GM23248 (cell line): ENCODE measurements at regions not wholly inside any gene's neighbourhood (a gene's known extent, or its start where the extent isn't known, plus 50 kb on each side); places are given as distances from the start of the nearest gene placed in this dataset.
A peak's percentile ranks its signal among the peaks of the same experiment; 100 is the strongest.

ENCODE experiments used
- DNase-seq: peaks from one replicate; pipeline ENCODE4 v3.0.0-alpha.2; 2015
- H2AFZ ChIP-seq: fragments of 200-600 bp; sonication (generic); 2 replicates; pipeline ENCODE4 v1.6.1; 2016; ENCODE audit warnings: antibody characterized with exemption
- H3F3A ChIP-seq: fragments of 200-600 bp; sonication (generic); 2 replicates; pipeline ENCODE4 v1.6.1; 2016; ENCODE audit warnings: mild to moderate bottlenecking, antibody characterized with exemption, mixed run types; ENCODE audit not compliant: insufficient read depth
- H3K27ac ChIP-seq: fragments of 200-600 bp; sonication (generic); 2 replicates; pipeline ENCODE4 v1.5.1; 2016; ENCODE audit warnings: mild to moderate bottlenecking
- H3K27me3 ChIP-seq: fragments of 200-600 bp; sonication (generic); replicated peaks from 2 replicates; pipeline ENCODE4 v1.6.1; 2016; ENCODE audit warnings: mild to moderate bottlenecking; ENCODE audit not compliant: insufficient read depth
- H3K36me3 ChIP-seq: fragments of 200-600 bp; sonication (generic); 2 replicates; pipeline ENCODE4 v1.6.1; 2016; ENCODE audit warnings: low read depth, mild to moderate bottlenecking
- H3K4me1 ChIP-seq: fragments of 200-600 bp; sonication (generic); 2 replicates; pipeline ENCODE4 v1.6.1; 2016; ENCODE audit warnings: mild to moderate bottlenecking; ENCODE audit not compliant: insufficient read depth
- H3K4me2 ChIP-seq: fragments of 200-600 bp; sonication (generic); one replicate; pipeline ENCODE4 v1.6.1; 2016; ENCODE audit warnings: mild to moderate bottlenecking; ENCODE audit not compliant: unreplicated experiment
- H3K4me3 ChIP-seq: fragments of 200-600 bp; sonication (generic); 2 replicates; pipeline ENCODE4 v1.5.1; 2016; ENCODE audit warnings: mild to moderate bottlenecking
- H3K79me2 ChIP-seq: fragments of 200-600 bp; sonication (generic); 2 replicates; pipeline ENCODE4 v1.6.1; 2016; ENCODE audit warnings: mild to moderate bottlenecking; ENCODE audit not compliant: insufficient read depth
- H3K9ac ChIP-seq: fragments of 200-600 bp; sonication (generic); 2 replicates; pipeline ENCODE4 v1.6.1; 2016; ENCODE audit warnings: mild to moderate bottlenecking
- H3K9me2 ChIP-seq: fragments of 200-600 bp; sonication (generic); 2 replicates; pipeline ENCODE4 v1.6.1; 2016; ENCODE audit warnings: mixed run types, mild to moderate bottlenecking, moderate library complexity; ENCODE audit not compliant: insufficient read depth
- H3K9me3 ChIP-seq: fragments of 200-600 bp; sonication (generic); one replicate; pipeline ENCODE4 v1.6.1; 2017; ENCODE audit warnings: low read depth
- H4K20me1 ChIP-seq: fragments of 200-600 bp; sonication (generic); 2 replicates; pipeline ENCODE4 v1.6.0; 2016; ENCODE audit not compliant: insufficient read depth
- EZH2 ChIP-seq: fragments of 200-600 bp; sonication (generic); IDR thresholded peaks from 2 replicates; pipeline ENCODE4 v1.6.1; 2018; ENCODE audit warnings: antibody characterized with exemption, mild to moderate bottlenecking; ENCODE audit not compliant: insufficient read depth, poor library complexity, severe bottlenecking
- EZH2phosphoT487 ChIP-seq: fragments of 200-600 bp; sonication (generic); IDR thresholded peaks from 2 replicates; pipeline ENCODE4 v1.6.1; 2018; ENCODE audit warnings: antibody characterized with exemption, moderate library complexity, mild to moderate bottlenecking, low read depth; ENCODE audit not compliant: insufficient read depth
- WGBS, 2 experiments: methylation state at CpG; one replicate each; pipeline ENCODE4 v1.1.6; 2015 to 2017; ENCODE audit warnings: low lambda C conversion rate in 2 of 2, low coverage in 1 of 2; ENCODE audit errors: missing lambda C conversion rate in 2 of 2; 5-methylcytosine and 5-hydroxymethylcytosine counted together
- in situ Hi-C: fragments of 300-500 bp; cut with MboI; formaldehyde crosslinking; loops from 2 replicates; pipeline ENCODE4 v1.15.0; 2020

GRCh38 chr2:40554665-40555294 is 102.9 kb upstream of the SLC8A1 start:
- TF ChIP-seq EZH2 (no peak), EZH2phosphoT487 (no peak)
- Histone ChIP-seq H3K9me2 (no peaks in the 10 kb centered on the region), H3K27me3 (no peaks in the 10 kb centered on the region), H3K4me3 (no peak overlapping the region), H3K27ac (no peak overlapping the region), H3F3A (no peaks in the 10 kb centered on the region), H3K4me1 (0 out of 2 replicates have a peak, but pooled peaks cover 4% of the 10 kb centered on the region), H3K4me2 (no peak overlapping the region), H4K20me1 (no peaks in the 10 kb centered on the region), H3K36me3 (no peaks in the 10 kb centered on the region), H3K9me3 (no peaks in the 10 kb centered on the region), H3K9ac (no peak overlapping the region), H2AFZ (no peak overlapping the region), H3K79me2 (no peaks in the 10 kb centered on the region)
- DNase-seq: peak; percentile 37
- 68 to 71% methylated on average over 5 of the region's 5 CpGs for WGBS, 2 experiments
- in situ Hi-C loops: no loop called here

GRCh38 chr2:40556293-40556692 is 104.4 kb upstream of the SLC8A1 start:
- H3K9me3 ChIP-seq: no peaks in the 10 kb centered on the region
- H3K27me3 ChIP-seq: no peaks in the 10 kb centered on the region
- no peak overlapping the region for H3K9ac ChIP-seq
- H3K4me2 ChIP-seq: no peak overlapping the region
- no peak overlapping the region for H3K27ac ChIP-seq
- H3K4me1 ChIP-seq: 0 out of 2 replicates have a peak, but pooled peaks cover 4% of the 10 kb centered on the region
- no peaks in the 10 kb centered on the region for H3K9me2 ChIP-seq
- no peaks in the 10 kb centered on the region for H3K36me3 ChIP-seq
- no peak for DNase-seq
- H4K20me1 ChIP-seq: no peaks in the 10 kb centered on the region
- 65% methylated on average over 2 of the region's 2 CpGs for WGBS, 2 experiments
- no peak for TF ChIP-seq EZH2phosphoT487
- no peak for TF ChIP-seq EZH2
- H3K79me2 ChIP-seq: no peaks in the 10 kb centered on the region
- no peaks in the 10 kb centered on the region for H3F3A ChIP-seq
- in situ Hi-C loops: no loop called here
- H3K4me3 ChIP-seq: no peak overlapping the region
- no peak overlapping the region for H2AFZ ChIP-seq

- H4K20me1 ChIP-seq: no peaks in the 10 kb centered on the region
- no peak overlapping the region for H3K4me3 ChIP-seq
- TF ChIP-seq EZH2phosphoT487 (no peak), EZH2 (no peak)
- no peak overlapping the region for H3K4me2 ChIP-seq
- in situ Hi-C loops: no loop called here
- no peaks in the 10 kb centered on the region for H3K27me3 ChIP-seq
- no peak overlapping the region for H3K27ac ChIP-seq
- peak; percentile 53 for DNase-seq
- H3K36me3 ChIP-seq: no peaks in the 10 kb centered on the region
- WGBS, 2 experiments: 75 to 76% methylated on average over 6 of the region's 6 CpGs
- H2AFZ ChIP-seq: no peak overlapping the region
- H3K9ac ChIP-seq: no peak overlapping the region
- H3K4me1 ChIP-seq: 0 out of 2 replicates have a peak, but pooled peaks cover 4% of the 10 kb centered on the region
- no peaks in the 10 kb centered on the region for H3K9me2 ChIP-seq
- no peaks in the 10 kb centered on the region for H3K79me2 ChIP-seq
- H3F3A ChIP-seq: no peaks in the 10 kb centered on the region
- no peaks in the 10 kb centered on the region for H3K9me3 ChIP-seq
Observed at GRCh38 chr2:40556739-40557138, 104.8 kb upstream of the SLC8A1 start.

- no peak for DNase-seq
- Histone ChIP-seq H3K9me3 (no peaks in the 10 kb centered on the region), H3K27ac (no peak overlapping the region), H3K9ac (no peak overlapping the region), H2AFZ (0 out of 2 replicates have a peak overlapping the region, but pooled peaks have one; percentile 14), H3K4me1 (0 out of 2 replicates have a peak, but pooled peaks cover 4% of the 10 kb centered on the region), H4K20me1 (no peaks in the 10 kb centered on the region), H3K9me2 (no peaks in the 10 kb centered on the region), H3K79me2 (no peaks in the 10 kb centered on the region), H3K27me3 (no peaks in the 10 kb centered on the region), H3K36me3 (no peaks in the 10 kb centered on the region), H3K4me3 (no peak overlapping the region), H3F3A (no peaks in the 10 kb centered on the region), H3K4me2 (no peak overlapping the region)
- 86 to 89% methylated on average over 6 of the region's 6 CpGs for WGBS, 2 experiments
- in situ Hi-C loops: no loop called here
- TF ChIP-seq EZH2phosphoT487: no peak
Observed at GRCh38 chr2:40558761-40559160, 106.9 kb upstream of the SLC8A1 start.

GRCh38 chr2:40559175-40559574 is 107.3 kb upstream of the SLC8A1 start:
- no peaks in the 10 kb centered on the region for H3K9me2 ChIP-seq
- TF ChIP-seq EZH2: no peak
- no peak for TF ChIP-seq EZH2phosphoT487

More at GRCh38 chr2:40559175-40559574, 107.3 kb upstream of the SLC8A1 start:
- DNase-seq: no peak
- Histone ChIP-seq H3K4me2 (no peak overlapping the region), H3K4me3 (no peak overlapping the region), H3K4me1 (0 out of 2 replicates have a peak, but pooled peaks cover 4% of the 10 kb centered on the region), H3F3A (no peaks in the 10 kb centered on the region), H4K20me1 (no peaks in the 10 kb centered on the region), H3K27ac (no peak overlapping the region), H3K9me3 (no peaks in the 10 kb centered on the region), H3K79me2 (no peaks in the 10 kb centered on the region), H3K27me3 (no peaks in the 10 kb centered on the region), H3K36me3 (no peaks in the 10 kb centered on the region), H3K9ac (no peak overlapping the region), H2AFZ (0 out of 2 replicates have a peak overlapping the region, but pooled peaks have one; percentile 14)
- 83 to 85% methylated on average over 2 of the region's 2 CpGs for WGBS, 2 experiments
- in situ Hi-C loops: no loop called here
